Lower leg skin (tissue), 4 donors: ENCODE measurements at regions not wholly inside any gene's neighbourhood (a gene's known extent, or its start where the extent isn't known, plus 50 kb on each side); places are given as distances from the start of the nearest gene placed in this dataset.

Source experiments
- DNase-seq, 2 donors: peaks; one replicate each; pipeline ENCODE4 v3.0.0-alpha.2; 2019; ENCODE audit warnings: low spot score in 2 of 2
- H3K4me3 ChIP-seq: fragments of 200-600 bp; sonication (generic); 2 replicates; pipeline ENCODE4 v1.5.1; 2017; ENCODE audit warnings: mild to moderate bottlenecking, low read depth; ENCODE audit not compliant: poor library complexity, severe bottlenecking
- CTCF ChIP-seq, 3 donors: fragments of 450-650 bp; IDR thresholded peaks; one replicate each; pipeline ENCODE4 v1.5.1; 2016; ENCODE audit warnings: antibody characterized with exemption in 3 of 3, mild to moderate bottlenecking in 3 of 3, moderate library complexity in 2 of 3
- POLR2A ChIP-seq, 2 donors: fragments of 450-650 bp; IDR thresholded peaks; one replicate each; pipeline ENCODE4 v1.6.1; 2016 to 2017; ENCODE audit warnings: antibody characterized with exemption in 2 of 2, mild to moderate bottlenecking in 1 of 2, moderate library complexity in 1 of 2
- WGBS, 2 donors: methylation state at CpG; one replicate each; pipeline ENCODE4 v1.1.5; 2018; 5-methylcytosine and 5-hydroxymethylcytosine counted together
- intact Hi-C: fragments of 100-400 bp; cut with DNase I; formaldehyde crosslinking; loops from one replicate; pipeline ENCODE4 v1.15.0; 2023; ENCODE audit warnings: low total_unique reads

- WGBS, 2 donors, result 71 to 94% methylated on average over 1 of the region's 1 CpG
- TF ChIP-seq POLR2A (IDR thresholded peaks at IDR 0.05) (no peak), CTCF (IDR thresholded peaks at IDR 0.05) (no peak)
- no peak for DNase-seq
- intact Hi-C loops, result no loop called here
- no peak overlapping the region for H3K4me3 ChIP-seq
Measured at GRCh38 chr10:65544756-65545155, 1381.1 kb upstream of the LRRTM3 start.

- WGBS, 2 donors, result 73 to 76% methylated on average over 3 of the region's 3 CpGs
- H3K4me3 ChIP-seq, result no peak overlapping the region
- DNase-seq, result no peak
- intact Hi-C loops, result no loop called here
- TF ChIP-seq POLR2A (IDR thresholded peaks at IDR 0.05) (no peak), CTCF (IDR thresholded peaks at IDR 0.05) (no peak)
Measured at GRCh38 chr10:65548001-65548400, 1377.8 kb upstream of the LRRTM3 start.

GRCh38 chr10:65550761-65551160, 1375.1 kb upstream of the LRRTM3 start:
- WGBS, 2 donors, result 78 to 85% methylated on average over 4 of the region's 4 CpGs
- no peak overlapping the region for H3K4me3 ChIP-seq
- intact Hi-C loops, result no loop called here
- TF ChIP-seq POLR2A (IDR thresholded peaks at IDR 0.05), result no peak
- TF ChIP-seq CTCF (IDR thresholded peaks at IDR 0.05), result no peak
- DNase-seq, result no peak

GRCh38 chr10:65555192-65555591, 1370.6 kb upstream of the LRRTM3 start:
- intact Hi-C loops, result no loop called here
- DNase-seq, result no peak
- WGBS, 2 donors, result 80 to 90% methylated on average over 5 of the region's 5 CpGs
- H3K4me3 ChIP-seq, result no peak overlapping the region
- no peak for TF ChIP-seq POLR2A (IDR thresholded peaks at IDR 0.05)
- TF ChIP-seq CTCF (IDR thresholded peaks at IDR 0.05), result no peak

GRCh38 chr10:65556006-65556405, 1369.8 kb upstream of the LRRTM3 start:
- TF ChIP-seq CTCF (IDR thresholded peaks at IDR 0.05) (no peak), POLR2A (IDR thresholded peaks at IDR 0.05) (no peak)
- no peak for DNase-seq
- WGBS, 2 donors, result 91 to 93% methylated on average over 5 of the region's 5 CpGs
- intact Hi-C loops, result no loop called here
- no peak overlapping the region for H3K4me3 ChIP-seq

GRCh38 chr10:65559369-65559768, 1366.5 kb upstream of the LRRTM3 start:
- no peak overlapping the region for H3K4me3 ChIP-seq
- intact Hi-C loops, result no loop called here
- WGBS, 2 donors, result 71 to 80% methylated on average over 2 of the region's 2 CpGs
- TF ChIP-seq CTCF (IDR thresholded peaks at IDR 0.05) (no peak), POLR2A (IDR thresholded peaks at IDR 0.05) (no peak)
- no peak for DNase-seq
